Left renal cortex interstitium (tissue), 4 donors: ENCODE measurements at regions not wholly inside any gene's neighbourhood (a gene's known extent, or its start where the extent isn't known, plus 50 kb on each side); places are given as distances from the start of the nearest gene placed in this dataset.
"Not testable (repeated sequence)": the region's sequence is repeated elsewhere in the genome, so short reads cannot be mapped to it uniquely, and the experiment has no call there.

Experiments
- DNase-seq, 4 donors: peaks; one replicate each; pipeline ENCODE4 v3.0.0-alpha.2; 2013; ENCODE audit warnings: low read depth in 4 of 4, low spot score in 2 of 4, missing footprints in 1 of 4

DNA sequence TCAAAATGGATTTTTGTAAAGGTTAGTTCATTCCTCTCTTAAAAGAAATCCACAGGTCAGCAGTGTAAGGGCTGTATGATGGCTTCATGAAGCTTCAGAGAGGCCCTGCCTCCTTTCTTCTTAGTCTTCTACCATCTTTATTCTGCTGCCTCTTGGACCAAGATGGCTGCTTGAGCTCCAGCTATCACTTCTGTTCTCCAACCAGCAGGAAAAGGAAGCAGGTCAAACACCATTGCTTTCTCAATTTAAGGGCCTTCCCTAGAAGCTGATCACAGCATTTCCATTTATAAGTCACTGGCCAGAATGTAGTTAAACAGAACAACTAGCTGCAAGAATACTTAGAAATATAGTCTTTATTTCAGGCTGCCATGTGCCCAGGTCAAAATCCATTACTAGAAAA lies 336.8 kb upstream of the KLF3 start:
- no peak for DNase-seq

DNA sequence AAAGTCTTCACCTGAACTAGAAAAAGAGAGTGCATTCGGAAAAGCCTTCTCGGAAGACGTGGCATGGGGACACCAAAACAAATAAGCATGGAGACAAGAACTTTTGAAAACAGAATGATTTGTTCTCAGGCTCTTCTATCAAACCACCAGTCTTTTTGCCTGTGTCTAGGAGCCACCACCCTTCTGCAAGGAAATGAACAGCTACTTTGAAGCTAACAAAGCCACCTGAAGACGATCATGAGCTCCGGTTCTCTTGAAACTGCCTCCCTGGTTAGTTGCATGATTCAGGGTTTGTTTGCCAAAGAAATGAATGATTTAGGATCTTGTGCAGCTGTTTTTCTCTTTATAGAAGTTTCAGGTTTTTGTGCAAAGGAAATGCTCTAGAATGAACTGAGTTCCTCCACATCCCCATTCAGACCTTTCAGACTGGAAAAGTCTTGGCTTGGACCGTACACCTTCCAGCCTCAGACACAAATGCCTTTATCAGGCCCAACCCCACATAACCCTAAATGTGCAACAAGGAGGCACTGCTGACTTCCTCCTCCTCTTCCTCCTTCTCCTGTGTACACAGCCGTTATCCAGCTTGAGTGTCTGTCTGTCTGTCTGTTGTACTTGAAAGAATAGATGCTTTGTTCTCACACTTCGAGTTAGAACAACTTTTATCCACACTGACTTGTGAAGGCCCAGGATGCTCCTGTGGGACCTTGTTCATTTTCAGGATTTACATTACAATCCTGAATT lies 334.8 kb upstream of the KLF3 start:
- no peak for DNase-seq

DNA sequence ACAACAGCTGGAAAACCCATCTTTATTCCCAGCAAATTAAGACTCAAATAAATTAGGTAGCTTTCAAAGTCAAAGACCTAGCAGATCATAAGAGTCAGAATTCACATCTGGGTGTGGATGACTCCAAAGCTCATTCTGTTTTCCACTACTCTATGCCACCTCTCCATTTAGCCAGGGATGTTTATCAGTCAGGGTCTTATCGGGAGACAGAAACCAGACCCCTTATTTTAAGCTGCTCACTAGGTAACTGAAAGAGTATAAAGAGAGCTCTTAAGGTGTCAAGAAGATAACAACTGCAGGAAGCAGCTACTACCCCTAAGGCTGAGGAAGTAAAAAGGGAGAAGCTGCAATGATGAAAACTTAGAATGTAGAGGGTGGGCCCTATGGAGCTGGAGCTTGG lies 333.7 kb upstream of the KLF3 start:
- no peak for DNase-seq

GRCh38 chr4:38330936-38331335 lies 333.1 kb upstream of the KLF3 start:
- no peak for DNase-seq

GRCh38 chr4:38332699-38333098 lies 331.3 kb upstream of the KLF3 start:
- no peak for DNase-seq

DNA sequence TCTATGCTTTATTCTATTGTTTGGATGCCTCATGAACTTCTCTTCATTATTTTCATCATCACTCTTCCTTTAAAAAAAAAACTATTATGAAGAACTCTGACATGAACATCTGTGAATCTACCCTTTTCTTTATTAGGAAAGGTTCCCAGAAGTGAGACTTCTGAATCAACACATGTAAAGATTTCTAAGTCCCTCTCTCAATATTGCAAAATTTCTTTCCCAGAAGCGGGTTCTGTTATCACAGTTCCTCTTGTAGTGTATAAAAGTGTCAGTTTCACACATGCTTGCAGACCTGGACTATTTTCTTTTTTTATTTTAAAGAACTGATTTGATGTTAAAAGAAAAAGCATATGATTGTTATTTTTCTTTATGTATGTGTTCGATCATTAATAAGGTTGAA lies 330.8 kb upstream of the KLF3 start:
- DNase-seq: no peak

DNA sequence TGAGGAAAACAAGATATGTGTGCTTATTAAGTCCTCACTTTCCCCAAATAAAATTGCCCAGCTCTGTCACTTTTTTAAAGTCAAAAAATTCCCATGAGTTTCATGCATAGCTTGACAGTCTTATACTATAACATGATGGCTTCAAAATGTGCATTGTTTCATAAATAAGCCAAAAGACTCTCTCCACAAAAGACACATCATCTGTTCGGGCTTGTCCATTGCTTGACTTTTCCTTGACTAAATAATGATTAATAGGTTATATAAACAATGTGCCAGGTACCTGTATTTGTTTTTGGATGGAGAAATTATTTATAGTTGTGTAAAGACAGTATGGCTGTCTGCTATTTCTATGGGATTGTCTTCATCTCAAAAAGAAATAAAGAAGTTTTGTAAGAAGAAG lies 329.2 kb upstream of the KLF3 start:
- no peak for DNase-seq

GRCh38 chr4:38338939-38339338 lies 325.1 kb upstream of the KLF3 start:
- DNase-seq: not testable (repeated sequence)

DNA sequence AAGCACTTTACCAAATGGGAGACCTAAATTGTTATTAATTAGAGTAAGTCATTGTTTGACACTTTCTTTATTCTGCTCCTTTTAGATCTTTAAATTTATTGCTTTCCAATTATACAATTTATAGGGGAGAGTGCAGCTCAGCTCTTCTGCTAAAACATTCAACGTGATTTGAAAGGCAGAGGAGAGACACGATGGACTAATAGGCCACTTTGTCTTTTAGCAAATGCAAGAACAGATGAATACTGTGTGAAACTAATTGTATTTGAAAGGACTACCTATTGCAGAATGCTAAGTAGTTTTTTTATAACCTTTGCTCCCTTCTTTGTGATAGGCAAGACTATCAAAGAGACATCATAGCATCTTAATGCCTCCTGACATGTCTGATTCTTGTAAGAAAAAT lies 320.4 kb upstream of the KLF3 start:
- DNase-seq: no peak

DNA sequence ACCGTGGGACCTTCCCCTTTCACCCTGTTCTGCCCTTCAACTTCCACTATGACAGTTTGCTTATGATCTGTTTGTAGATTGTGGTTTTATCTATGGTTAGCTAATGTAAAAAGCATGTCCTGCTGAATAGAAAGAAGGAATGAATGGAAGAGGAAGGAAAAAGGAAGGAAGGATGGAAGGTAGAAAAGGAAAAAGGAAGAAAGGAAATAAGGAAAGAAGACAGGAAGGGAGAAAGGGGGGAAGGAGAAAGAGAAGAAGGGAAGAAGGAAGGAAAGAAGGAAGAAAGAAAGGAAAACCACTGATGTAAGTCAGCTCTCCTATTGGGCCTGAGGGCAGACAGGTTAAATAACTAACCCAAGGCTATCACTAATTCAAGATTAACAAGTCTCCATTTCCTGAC lies 319.1 kb upstream of the KLF3 start:
- no peak for DNase-seq

DNA sequence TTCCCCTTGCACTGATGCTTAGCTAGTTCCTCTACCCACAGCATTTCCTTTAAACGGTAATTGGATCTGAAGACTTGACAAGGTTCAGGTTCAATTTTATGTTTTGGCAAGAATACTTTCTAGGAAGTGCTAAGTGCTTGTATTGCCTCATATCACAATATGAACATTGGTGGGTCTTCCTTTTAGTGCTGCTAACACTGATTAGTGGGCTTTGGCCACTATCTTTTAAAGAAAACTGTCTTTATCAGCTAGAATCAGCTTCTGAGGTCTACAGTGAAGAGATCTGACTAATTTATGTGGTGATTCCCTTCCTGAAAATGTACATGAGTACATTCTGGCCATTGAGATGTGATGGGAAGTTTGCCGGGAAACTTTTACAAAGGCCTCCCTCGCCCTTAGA lies 316.7 kb upstream of the KLF3 start:
- DNase-seq: no peak

DNA sequence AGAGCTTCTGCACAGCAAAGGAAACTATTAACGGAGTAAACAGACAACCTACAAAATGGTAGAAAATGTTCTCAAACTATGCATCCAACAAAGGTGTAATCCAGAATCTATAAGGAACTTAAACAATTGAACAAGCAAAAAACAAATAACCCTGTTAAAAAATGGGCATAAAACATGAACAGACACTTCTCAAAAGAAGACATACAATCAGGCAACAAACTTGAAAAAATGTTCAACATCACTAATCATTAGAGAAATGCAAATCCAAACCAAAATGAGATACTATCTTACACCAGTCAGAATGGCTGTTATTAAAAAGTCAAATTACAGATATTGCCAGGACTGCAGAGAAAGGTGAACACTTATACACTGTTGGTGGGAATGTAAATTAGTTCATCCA lies 309.6 kb upstream of the KLF3 start:
- DNase-seq: no peak

DNA sequence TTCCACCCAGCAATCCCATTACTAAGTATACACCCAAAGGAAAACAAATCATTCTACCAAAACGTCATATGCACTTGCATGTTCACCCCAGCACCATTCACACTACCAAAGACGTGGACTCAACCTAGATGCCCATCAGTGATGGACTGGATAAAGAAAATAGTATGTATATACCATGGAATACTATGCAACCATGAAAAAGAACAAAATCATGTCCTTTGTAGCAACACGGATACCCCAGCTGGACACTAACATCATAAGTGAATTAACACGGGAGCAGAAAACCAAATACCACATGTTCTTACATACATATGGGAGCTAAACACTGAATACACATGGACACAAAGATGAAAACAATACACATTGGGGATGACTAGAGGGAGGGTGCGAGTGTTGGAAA lies 309.1 kb upstream of the KLF3 start:
- DNase-seq: no peak

GRCh38 chr4:38356686-38357085 lies 307.3 kb upstream of the KLF3 start:
- no peak for DNase-seq

- DNase-seq: no peak
Measured at GRCh38 chr4:38357546-38357945, 306.5 kb upstream of the KLF3 start.

- no peak for DNase-seq
Measured at GRCh38 chr4:38359113-38359512, 304.9 kb upstream of the KLF3 start.

DNA sequence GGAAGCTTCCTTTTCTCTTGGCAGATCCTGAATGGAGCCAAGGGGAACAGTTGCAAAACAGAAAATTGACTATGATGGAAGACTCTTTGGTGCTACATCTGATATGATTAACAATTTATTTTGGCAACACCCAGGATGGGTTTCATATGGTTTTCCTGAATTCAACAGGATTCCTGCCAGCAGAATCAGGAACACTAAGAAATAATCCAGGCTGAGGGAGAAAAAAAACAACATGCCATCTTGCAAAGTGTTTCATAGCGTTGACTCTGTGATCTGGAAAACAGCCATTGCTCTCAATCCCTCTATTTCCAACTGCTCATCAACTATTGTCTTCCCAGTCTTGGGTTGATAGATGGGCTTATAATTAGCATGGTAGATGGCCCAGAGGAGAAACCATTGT lies 303.8 kb upstream of the KLF3 start:
- no peak for DNase-seq

- no peak for DNase-seq
Measured at GRCh38 chr4:38364383-38364963, 299.5 kb upstream of the KLF3 start.

DNA sequence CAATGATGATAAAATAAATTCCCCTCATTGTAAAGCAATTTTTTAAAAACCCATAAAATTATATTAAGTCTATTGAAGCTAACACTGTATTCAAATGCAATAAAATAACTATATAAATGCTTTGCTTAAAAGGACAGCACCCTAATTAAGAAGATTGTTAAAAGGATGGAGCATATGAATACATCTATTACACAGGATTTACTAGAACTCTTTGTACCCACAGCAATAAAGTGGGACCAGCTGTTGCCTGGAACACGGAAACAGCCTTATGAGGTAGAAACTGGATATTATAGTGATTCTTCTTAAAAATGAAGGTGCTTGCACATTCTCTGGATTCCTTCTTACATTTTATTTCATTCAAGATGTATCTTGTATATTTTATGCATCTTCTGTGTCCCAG lies 298.7 kb upstream of the KLF3 start:
- DNase-seq: no peak

- DNase-seq: no peak
Measured at GRCh38 chr4:38365748-38366310, 298.2 kb upstream of the KLF3 start.

DNA sequence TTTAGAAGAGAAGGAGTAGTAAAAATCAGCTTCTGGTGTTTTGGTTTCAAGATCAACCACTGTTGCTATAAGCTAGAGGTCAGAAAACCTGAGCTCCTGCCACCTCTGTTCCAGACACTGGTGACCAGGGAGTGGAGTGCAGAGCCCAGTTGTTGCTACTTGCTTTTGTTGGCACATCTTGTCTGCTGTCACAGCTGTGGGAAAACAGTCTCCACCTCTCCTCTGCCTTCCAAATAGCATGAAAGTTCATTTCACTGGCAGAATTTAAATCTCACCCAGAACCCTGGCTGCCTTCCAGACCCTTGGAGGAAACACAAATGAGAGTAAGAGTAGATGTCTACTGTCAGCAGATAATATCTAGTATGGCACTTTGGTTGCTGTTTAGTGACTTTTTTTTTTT lies 297.5 kb upstream of the KLF3 start:
- no peak for DNase-seq

DNA sequence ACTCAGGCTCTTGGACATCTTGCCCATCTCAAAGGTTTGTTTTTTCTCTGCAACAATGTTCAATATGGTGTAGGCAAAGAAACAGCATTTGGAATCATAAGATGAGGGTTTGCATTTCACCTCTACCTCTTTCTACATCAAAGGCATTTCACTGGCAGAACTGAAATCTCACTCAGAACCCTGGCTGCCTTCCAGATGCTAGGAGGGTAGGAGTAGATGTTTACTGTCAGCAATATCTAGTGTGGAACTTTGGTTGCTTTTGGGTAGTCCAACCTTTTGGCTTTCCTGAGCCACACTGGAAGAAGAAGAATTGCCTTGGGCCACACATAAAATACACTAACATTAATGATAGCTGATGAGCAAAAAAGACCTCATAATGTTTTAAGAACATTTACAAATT lies 297.0 kb upstream of the KLF3 start:
- DNase-seq: no peak
